HG03575 (cell line): ENCODE measurements at regions not wholly inside any gene's neighbourhood (a gene's known extent, or its start where the extent isn't known, plus 50 kb on each side); places are given as distances from the start of the nearest gene placed in this dataset.
"Not testable (repeated sequence)": the region's sequence is repeated elsewhere in the genome, so short reads cannot be mapped to it uniquely, and the experiment has no call there.

Source experiments
- ATAC-seq: cut with Tn5 transposase; IDR thresholded peaks from one replicate; pipeline ENCODE4 v1.9.1; 2021; ENCODE audit not compliant: unreplicated experiment, insufficient number of reproducible peaks, low FRiP score; ENCODE audit errors: extremely low read depth

DNA sequence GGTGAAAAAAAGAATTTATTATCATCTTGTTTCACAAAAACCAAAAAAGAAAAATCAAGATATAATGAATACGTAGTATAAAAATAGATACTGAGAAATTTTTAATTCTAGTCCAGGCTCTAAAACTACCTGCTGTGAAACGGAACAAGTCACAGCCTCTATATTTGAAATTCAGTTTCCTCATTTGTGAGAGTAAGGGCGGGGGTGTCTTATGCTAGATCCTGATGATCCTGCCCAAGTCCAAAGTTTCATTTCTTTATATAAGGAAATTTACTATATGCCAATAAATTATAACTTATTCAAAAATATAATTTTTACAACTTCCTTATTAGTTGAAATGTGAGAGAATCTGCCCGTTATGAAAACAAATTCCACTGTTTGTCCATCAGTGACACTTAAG is 385.7 kb downstream of the CGGBP1 start:
- ATAC-seq, result no peak

DNA sequence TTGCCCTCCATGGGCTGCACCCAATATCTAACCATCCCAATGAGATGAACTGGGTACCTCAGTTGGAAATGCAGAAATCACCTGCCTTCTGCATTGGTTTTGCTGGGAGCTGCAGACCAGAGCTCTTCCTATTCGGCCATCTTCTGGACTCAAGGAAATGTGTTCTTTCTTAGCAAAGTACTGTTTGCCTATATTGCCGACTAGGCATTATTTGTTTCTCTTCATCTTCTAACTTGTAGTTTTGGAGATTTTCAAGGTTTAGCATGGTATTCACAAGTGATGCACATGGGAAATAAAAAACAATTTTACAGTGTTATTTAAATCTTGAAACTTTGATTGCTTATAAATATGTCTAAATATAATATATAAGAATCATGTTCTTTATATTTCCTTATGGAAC is 377.8 kb upstream of the POU1F1 start:
- ATAC-seq, result no peak

DNA sequence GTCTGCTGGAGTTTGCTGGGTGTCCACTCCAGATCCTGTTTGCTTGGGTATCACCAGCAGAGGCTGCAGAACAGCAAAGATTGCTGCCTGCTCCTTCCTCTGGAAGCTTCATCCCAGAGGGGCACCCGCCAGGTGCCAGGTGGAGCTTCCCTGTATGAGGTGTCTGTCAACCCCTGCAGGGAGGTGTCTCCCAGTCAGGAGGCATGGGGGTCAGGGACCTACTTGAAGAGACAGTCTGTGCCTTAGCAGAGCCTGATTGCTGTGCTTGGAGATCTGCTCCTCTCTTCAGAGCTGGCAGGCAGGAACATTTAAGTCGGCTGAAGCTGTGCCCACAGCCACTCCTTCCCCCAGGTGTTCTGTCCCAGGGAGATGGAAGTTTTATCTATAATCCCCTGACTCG is 376.8 kb upstream of the POU1F1 start:
- ATAC-seq, result not testable (repeated sequence)

DNA sequence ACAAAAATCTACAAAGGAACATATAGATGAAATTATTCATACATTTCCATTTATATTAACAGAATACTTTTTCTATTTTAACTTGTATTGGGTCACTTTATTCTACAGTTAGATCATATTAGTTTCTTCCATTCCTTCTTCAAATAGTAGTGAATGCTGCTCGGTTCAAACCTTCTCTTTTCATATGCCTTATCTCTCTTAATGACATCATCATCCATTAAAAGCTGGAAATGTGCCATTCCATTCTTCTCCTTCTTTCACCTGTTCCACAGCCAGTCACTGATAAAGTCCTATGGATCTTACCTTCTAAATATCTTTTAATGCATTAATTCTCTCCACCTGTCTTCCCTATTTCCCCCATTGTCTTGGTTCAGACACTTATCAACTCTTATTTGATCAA is 358.0 kb upstream of the POU1F1 start:
- ATAC-seq, result no peak

DNA sequence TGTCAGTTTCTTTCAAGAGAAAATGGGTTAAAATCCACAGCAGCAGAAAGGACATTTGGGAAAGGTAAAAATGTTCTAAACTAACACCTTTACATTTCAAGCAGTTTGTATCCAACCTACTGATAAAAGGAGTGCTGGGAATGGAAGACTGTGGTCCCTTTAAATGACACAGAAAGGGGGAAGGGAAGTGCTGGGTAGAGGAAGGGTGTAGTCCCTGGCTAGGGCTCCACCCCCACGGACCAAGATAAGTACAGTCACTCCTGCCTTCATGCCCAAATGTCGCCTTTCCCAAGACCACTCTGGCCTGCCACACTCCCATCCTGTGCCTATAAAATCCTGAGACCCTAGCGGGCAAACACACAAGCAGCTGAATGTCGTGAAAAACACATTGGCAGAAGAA is 350.9 kb upstream of the POU1F1 start:
- ATAC-seq, result no peak

DNA sequence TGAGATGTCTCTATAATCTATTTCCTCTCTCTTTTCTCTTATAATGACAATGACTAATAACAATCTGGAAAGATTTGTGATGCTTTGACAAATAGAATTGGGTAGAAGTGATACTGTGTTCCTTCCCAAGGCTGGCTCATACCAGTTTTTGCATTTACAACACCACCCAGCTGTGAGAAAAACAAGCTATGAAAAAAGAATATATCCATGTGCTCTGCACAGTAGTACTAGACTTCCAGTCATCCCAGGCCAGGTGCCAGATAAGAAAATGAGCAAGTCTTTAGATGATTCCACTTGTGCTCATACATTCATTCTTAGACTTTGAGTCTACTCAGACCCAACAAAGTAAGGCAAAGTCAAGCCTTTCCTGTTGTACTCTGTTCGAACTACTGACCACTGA is 350.2 kb upstream of the POU1F1 start:
- ATAC-seq, result no peak

DNA sequence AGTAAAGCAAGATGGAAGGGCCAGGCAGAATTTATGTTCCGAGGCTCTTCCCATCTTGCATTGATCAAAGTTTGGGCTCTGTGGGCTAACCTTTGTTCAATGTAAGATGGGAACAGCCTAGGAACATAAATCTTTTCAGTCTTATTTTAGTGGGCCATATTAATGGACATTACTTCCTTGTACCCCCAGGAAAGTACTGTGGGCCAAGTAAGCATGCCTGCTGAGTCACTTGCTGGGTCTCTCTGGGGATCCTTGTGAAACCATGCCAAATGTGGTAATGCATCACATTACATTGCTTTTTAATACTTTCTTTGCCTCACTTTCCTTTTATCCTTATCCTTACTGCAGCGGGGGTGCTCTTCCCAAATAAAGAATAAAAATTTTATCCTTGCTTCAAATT is 349.5 kb upstream of the POU1F1 start:
- no peak for ATAC-seq

DNA sequence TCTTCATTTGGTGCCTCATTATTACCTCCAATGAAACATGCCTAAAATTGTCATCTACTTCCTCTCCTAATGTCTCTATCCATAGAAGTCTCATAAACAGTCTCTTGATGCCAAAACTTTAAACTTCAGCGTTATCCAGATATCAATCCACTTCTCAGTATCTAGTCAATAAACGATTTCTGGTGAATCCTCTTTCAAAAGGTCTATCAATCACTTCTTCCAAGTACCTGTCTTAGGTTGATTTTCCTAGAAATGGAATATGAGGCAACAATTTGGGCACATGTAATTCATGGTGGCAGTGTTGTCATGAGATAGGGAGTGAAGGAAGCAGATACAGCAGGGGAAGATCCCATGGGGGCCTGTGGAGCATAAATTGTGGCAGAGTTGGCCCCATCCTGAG is 348.5 kb upstream of the POU1F1 start:
- ATAC-seq, result no peak

DNA sequence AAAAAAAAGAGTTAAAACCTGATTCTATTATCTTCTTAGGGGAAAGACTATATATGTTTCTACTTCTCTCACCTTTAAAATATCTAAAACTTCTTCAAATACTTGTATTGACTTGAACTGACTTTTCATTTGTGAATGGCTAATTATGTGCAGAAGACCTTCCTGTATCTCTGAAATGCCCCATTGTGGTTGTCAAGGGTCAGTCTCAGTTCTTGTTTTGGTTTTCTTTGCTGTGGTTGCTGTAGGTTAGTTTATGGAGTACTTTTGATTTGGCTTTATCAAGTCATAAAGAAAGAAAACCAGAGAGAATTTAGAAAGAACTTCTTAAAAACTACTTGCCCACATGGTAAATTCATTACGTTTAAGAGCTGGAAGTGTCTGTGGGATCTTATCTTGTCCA is 345.3 kb upstream of the POU1F1 start:
- ATAC-seq, result no peak

DNA sequence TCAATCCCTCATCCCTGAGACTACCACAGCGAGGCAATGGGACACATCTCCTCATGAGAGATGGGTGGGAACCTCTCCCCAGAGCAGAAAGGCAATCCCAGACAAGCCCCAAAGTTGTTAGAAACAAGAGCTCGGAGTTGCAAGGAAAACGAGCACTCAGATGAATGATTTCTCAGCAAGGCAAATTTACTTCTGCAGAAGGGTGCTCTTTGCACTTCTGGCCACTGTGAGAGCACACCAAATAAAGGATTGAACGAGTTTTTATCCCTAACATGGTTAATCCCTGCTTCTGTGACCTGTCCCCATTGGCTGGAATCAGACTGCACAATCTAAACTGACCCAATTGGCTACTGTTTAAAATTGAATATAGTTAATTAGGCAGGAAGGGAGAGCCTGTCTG is 339.1 kb upstream of the POU1F1 start:
- ATAC-seq, result no peak

DNA sequence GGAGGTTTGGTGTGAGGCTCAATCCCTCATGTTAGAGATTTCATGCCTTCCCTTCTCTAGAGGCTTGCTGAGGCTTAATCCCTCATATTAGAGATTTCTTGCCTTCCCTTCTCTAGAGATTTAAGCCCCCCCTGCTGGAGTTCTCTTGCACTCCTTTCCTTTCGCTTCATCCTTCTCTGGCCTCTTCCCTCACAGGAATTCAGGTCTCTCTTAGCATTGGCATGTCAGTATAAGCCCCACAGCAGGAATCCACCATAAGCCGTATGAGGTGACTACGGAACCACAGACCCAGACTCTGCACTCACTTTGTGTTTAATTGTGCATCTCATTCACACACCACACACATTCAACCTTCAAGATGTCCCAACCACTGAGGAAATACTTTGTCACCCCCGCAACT is 338.6 kb upstream of the POU1F1 start:
- no peak for ATAC-seq

DNA sequence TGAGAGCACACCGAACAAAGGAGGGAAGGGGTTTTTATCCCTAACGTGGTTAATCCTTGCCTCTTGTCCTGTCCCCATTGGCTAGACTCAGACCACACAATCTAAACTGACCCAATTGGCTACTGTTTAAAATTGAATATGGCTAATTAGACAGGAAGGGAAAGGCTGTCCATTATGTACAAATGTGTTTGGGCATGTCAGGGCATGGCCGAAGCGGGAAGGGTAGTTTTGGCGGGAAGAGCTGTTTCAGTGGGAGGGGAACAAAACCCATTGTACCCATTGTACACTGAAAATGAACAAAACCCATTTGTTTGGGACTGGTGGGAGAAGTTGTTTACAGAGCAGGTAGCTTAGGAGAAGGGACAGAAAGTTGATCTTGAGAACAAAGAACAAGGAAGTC is 330.9 kb upstream of the POU1F1 start:
- no peak for ATAC-seq

DNA sequence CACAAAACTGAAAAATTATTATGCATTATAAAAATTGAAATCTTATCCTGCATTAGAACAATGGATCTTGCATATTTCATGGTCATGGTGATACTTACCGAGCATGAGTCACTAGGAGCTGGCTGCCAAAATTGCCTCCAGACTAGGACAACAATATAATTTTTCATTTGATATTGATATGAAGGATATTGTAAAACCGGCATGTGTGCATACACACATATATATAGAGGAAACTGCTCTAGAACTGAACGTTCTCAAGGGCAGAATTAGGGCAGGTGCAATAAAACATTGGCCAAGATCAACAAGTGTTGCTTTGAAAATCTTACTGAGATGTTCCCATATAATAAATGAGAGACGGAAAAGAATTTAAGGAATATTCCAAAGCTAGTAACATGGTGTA is 319.4 kb upstream of the POU1F1 start:
- ATAC-seq, result no peak

DNA sequence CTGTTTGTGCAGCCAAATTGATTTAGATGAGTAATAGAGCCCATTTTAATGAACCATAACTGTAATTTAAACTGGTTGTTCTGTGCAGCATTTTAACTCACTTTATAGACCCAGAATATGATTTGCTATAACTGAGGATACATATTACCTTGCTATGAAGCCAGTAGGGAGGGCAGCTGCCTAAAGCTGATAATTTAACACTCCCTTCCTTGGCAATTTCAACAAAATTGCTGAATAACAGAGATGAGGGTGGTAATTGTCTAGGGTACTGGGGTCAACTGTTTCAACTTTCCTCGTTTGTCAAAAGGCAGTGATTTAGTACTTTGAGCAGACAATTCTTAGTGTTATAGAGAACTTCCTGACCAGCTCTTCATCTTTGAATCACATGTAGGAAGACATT is 304.9 kb upstream of the POU1F1 start:
- ATAC-seq, result no peak

DNA sequence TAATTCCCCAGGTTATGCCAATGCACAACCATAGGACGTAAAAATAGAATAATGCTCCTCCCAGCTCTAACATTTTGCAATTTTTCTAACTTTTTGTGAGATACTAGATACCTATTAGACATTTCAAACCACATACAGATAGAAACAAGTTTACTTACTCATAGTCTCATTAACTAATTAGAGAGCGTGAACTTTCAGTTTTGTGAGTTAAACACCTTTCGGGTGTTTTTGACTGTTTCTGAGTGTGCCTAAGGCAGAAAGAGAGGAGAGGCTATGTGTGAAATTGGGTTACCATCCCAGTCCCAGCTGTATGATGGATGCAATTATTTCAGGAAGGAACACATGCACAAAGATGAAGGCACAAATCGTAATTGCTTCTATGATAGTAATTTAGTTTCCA is 300.4 kb upstream of the POU1F1 start:
- ATAC-seq, result no peak

DNA sequence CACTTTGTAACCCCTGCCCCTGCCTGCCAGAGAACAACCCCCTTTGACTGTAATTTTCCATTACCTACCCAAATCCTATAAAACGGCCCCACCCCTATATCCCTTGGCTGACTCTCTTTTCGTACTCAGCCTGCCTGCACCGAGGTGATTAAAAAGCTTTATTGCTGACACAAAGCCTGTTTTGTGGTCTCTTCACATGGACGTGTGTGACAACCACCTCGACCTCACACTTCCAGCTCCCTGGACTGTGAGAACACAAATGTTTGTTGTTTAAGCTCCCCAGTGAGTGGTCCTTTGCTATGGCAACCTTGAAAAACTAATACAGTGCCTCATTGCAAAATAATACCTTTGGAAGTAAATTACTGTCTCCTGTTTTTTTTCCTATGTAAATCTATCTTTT is 299.2 kb upstream of the POU1F1 start:
- no peak for ATAC-seq

DNA sequence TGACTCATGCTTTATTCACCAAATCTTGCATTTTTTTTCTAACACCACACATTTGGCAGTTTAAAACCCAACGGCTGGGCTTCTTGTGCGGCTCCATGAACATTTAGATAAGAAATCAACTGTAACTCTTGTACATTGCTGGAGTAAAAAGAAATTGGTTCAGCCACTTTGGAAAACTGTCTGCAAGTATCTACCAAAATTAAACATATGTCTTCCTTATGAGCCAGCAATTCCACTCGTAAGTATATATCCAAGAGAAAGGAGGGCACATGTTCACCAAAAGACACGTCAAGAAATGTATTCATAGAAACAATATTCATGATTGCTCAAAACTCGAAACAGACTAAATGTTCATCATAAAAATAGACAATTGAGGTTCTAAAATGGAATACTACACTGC is 291.9 kb upstream of the POU1F1 start:
- no peak for ATAC-seq

DNA sequence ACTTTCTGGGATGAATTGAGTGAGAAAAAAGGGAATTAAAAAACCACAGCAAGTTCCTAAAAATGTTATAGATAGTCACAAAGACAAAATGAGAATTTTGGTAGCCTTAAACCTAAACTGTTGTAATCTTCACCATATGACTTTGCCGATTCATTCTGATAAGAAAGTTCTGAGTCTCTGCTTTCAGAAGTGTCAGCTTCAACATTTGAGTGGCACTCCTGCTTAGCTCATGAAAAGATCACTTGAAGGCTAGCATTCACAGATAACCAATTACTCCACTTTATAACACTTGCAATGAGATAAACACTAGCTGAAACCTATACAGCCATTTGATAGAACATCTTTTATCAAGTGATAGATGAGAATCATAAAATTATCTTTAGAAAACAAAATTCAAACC is 288.1 kb upstream of the POU1F1 start:
- no peak for ATAC-seq

DNA sequence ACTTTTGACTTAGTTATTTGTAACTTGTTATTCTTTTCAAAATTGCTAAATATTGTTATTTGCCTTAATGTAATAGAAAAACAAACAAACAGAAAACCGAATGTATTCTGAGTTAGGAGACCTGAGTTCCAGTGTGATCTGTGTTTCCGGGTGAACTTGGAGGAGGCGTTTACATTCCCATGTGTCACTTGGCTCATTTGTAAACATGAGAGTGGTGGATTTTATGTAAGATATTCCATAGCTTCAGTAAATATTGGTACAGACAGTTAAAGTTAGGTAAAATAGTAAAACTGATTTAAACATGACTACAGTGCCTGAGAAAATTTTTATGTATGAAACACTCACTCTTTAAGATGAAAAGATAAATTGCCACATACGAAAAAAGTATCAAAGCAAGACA is 287.3 kb upstream of the POU1F1 start:
- ATAC-seq, result no peak

DNA sequence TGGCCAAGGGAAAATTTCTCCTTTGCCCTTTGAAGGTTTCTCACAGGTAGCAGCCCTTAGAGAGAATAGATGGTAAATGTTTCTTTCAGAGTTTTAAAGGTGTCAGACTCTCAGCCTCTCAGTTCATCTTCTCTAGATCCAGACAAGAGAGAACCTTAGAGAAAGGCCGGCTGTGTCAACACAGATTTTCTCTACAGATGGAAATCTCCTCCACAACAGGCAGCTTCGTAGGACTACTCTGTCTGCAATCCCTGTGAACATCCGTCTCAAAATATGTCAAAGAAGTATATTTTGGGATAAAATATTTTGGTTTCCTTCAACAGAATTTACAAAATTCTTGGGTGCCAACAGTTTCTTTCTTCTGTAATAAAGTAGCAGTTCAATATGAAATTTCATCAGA is 282.1 kb upstream of the POU1F1 start:
- ATAC-seq, result no peak

DNA sequence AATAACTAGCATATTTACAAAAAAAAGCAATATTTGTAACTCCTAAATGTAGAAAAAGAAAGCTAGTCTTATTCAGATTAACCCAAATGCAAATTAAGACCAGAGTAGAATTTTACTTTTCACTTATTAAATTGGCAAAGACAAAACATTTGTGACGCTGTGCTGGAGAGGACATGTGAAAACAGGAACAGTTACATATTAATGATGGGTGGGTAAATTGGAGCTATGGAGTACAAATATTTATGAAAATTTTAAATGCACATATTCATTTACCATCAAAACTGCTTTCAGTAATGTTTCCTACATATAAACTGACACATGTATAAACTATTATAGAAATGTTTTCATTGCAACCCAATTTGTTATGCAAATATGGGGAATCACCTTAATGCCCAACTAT is 278.9 kb upstream of the POU1F1 start:
- no peak for ATAC-seq

DNA sequence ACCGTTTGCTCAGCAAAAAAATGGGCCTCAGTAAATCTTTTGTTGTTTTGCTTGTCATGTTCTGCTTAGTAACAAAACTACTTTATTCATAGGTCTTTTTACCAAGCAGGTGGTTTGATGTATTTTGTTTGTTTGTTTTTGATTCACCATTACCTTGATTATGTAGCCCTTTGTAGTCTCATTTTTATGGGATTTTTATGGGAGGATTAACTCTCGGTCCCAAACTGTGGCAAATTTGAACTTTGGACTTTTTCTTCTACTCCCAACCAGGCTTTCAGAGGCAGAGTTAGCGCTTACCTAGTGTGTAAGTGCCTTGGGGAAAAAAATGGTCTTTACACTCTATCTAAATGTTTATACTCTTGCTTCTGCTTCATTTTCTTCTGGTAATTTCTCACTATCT is 276.7 kb upstream of the POU1F1 start:
- no peak for ATAC-seq
